H1 (cell line): ENCODE measurements at regions not wholly inside any gene's neighbourhood (a gene's known extent, or its start where the extent isn't known, plus 50 kb on each side); places are given as distances from the start of the nearest gene placed in this dataset.

ENCODE experiments used
- CTCF ChIA-PET: fragments of 300-600 bp; sonication (Branson Sonifier 250); formaldehyde crosslinking; loops from one replicate; lab custom pipeline; 2021; ENCODE audit not compliant: partially characterized antibody; lab: Charles Lee
- POLR2A ChIA-PET: fragments of 300-600 bp; sonication (Branson Sonifier 250); formaldehyde crosslinking; loops from one replicate; lab custom pipeline; 2021; ENCODE audit warnings: inconsistent platforms; ENCODE audit not compliant: partially characterized antibody; lab: Charles Lee
- DNase-seq, 2 experiments: peaks; one replicate each; pipeline versions ENCODE4 v3.0.0 to v3.0.0-alpha.2; 2010 to 2022; ENCODE audit warnings: low spot score in 2 of 2, low read depth in 1 of 2, mixed read lengths in 1 of 2
- FAIRE-seq: peaks from 2 replicates; lab custom pipeline; 2011; peaks lifted over from hg19 to GRCh38; lab: Jason Lieb, UNC
- H2AFZ ChIP-seq: 2 replicates; pipeline ENCODE4 v1.8.1; 2012; ENCODE audit warnings: low read length, inconsistent platforms
- H2AK5ac ChIP-seq: 2 replicates; pipeline ENCODE4 v1.6.1; 2013; ENCODE audit warnings: low read depth, low read length
- H2BK120ac ChIP-seq: replicated peaks from 2 replicates; pipeline ENCODE3; 2013; ENCODE audit warnings: low read depth, low read length, inconsistent platforms
- H2BK12ac ChIP-seq: 2 replicates; pipeline ENCODE4 v1.6.1; 2013; ENCODE audit warnings: low read depth, low read length
- H2BK15ac ChIP-seq: 2 replicates; pipeline ENCODE4 v1.6.1; 2013; ENCODE audit warnings: low read length
- H2BK20ac ChIP-seq: 2 replicates; pipeline ENCODE4 v1.6.1; 2013; ENCODE audit warnings: low read length
- H2BK5ac ChIP-seq: 2 replicates; pipeline ENCODE4 v1.6.1; 2013; ENCODE audit warnings: low read depth, low read length
- H3K14ac ChIP-seq: 2 replicates; pipeline ENCODE4 v1.6.1; 2013; ENCODE audit warnings: inconsistent platforms; ENCODE audit not compliant: insufficient read length
- H3K18ac ChIP-seq: 2 replicates; pipeline ENCODE4 v1.6.1; 2013; ENCODE audit warnings: low read length; ENCODE audit errors: extremely low read depth
- H3K23ac ChIP-seq: 2 replicates; pipeline ENCODE4 v1.6.1; 2013; ENCODE audit warnings: inconsistent platforms; ENCODE audit not compliant: insufficient read length
- H3K23me2 ChIP-seq: 2 replicates; pipeline ENCODE4 v1.6.1; 2013; ENCODE audit warnings: low read depth, low read length
- H3K27ac ChIP-seq: 2 replicates; pipeline ENCODE4 v1.6.1; 2011; ENCODE audit warnings: low read depth, low read length, inconsistent platforms
- H3K27me3 ChIP-seq, 4 experiments: replicated peaks in 1 of 4; 1 replicate in 1 of 4; 2 replicates in 3 of 4; pipeline versions ENCODE4 v1.6.1 to v1.8.1; 2011 to 2013; ENCODE audit warnings: low read length in 3 of 4, mild to moderate bottlenecking in 3 of 4, inconsistent platforms in 2 of 4, mixed read lengths in 2 of 4, moderate library complexity in 1 of 4; ENCODE audit not compliant: control insufficient read depth in 3 of 4, insufficient read depth in 3 of 4; ENCODE audit errors: extremely low read depth in 1 of 4
- H3K36me3 ChIP-seq, 4 experiments: 2 replicates each; pipeline versions ENCODE4 v1.6.1 to v1.8.1; 2011 to 2013; ENCODE audit warnings: mild to moderate bottlenecking in 4 of 4, low read length in 3 of 4, moderate library complexity in 2 of 4, control low read depth in 1 of 4, inconsistent platforms in 1 of 4; ENCODE audit not compliant: insufficient read depth in 4 of 4, control insufficient read depth in 2 of 4
- H3K4ac ChIP-seq: replicated peaks from 2 replicates; pipeline ENCODE3; 2013; ENCODE audit warnings: low read length, low read depth, mixed read lengths, inconsistent platforms; ENCODE audit not compliant: insufficient read length
- H3K4me1 ChIP-seq, 4 experiments: replicated peaks in 1 of 4; 1 replicate in 1 of 4; 2 replicates in 3 of 4; pipeline versions ENCODE4 v1.6.1 to v1.8.1; 2011 to 2013; ENCODE audit warnings: low read length in 3 of 4, inconsistent platforms in 2 of 4, mixed read lengths in 1 of 4; ENCODE audit not compliant: insufficient read depth in 4 of 4, control insufficient read depth in 3 of 4
- H3K4me2 ChIP-seq, 2 experiments: 2 replicates each; pipeline versions ENCODE4 v1.6.1 to v1.8.1; 2011 to 2013; ENCODE audit warnings: low read depth in 2 of 2, low read length in 2 of 2, control low read depth in 1 of 2, inconsistent platforms in 1 of 2, mild to moderate bottlenecking in 1 of 2; ENCODE audit not compliant: insufficient read depth in 1 of 2
- H3K4me3 ChIP-seq, 4 experiments: fragments of 200-600, 300-600 bp in 1 of 4; sonication (generic), shearing (Covaris generic), sonication (Bioruptor Twin) in 1 of 4; 2 replicates each; pipeline versions ENCODE4 v1.5.1 to v1.8.1; 2011 to 2016; ENCODE audit warnings: low read length in 4 of 4, low read depth in 3 of 4, control low read depth in 2 of 4, inconsistent platforms in 2 of 4, mild to moderate bottlenecking in 2 of 4, mixed read lengths in 1 of 4, moderate library complexity in 1 of 4; ENCODE audit not compliant: insufficient read depth in 2 of 4; ENCODE audit errors: extremely low read depth in 1 of 4
- H3K56ac ChIP-seq: replicated peaks from 2 replicates; pipeline ENCODE3; 2013; ENCODE audit warnings: low read depth, mild to moderate bottlenecking, mixed read lengths, low read length, inconsistent platforms; ENCODE audit not compliant: insufficient read length
- H3K79me1 ChIP-seq: 2 replicates; pipeline ENCODE4 v1.6.1; 2013; ENCODE audit warnings: low read depth, low read length, control low read depth
- H3K79me2 ChIP-seq, 2 experiments: 2 replicates each; pipeline versions ENCODE4 v1.6.1 to v1.8.1; 2012 to 2013; ENCODE audit warnings: low read length in 2 of 2, mild to moderate bottlenecking in 2 of 2, inconsistent platforms in 1 of 2; ENCODE audit not compliant: insufficient read depth in 2 of 2, control insufficient read depth in 1 of 2
- H3K9ac ChIP-seq, 4 experiments: replicated peaks in 1 of 4; 1 replicate in 1 of 4; 2 replicates in 3 of 4; pipeline versions ENCODE4 v1.6.1 to v1.8.1; 2011 to 2013; ENCODE audit warnings: low read depth in 3 of 4, low read length in 3 of 4, control low read depth in 2 of 4, mild to moderate bottlenecking in 2 of 4, moderate library complexity in 2 of 4, inconsistent platforms in 1 of 4; ENCODE audit errors: extremely low read depth in 1 of 4
- H3K9me3 ChIP-seq, 2 experiments: 2 replicates each; pipeline versions ENCODE4 v1.6.1 to v1.8.1; 2012 to 2013; ENCODE audit warnings: mild to moderate bottlenecking in 2 of 2, moderate library complexity in 2 of 2, control low read depth in 1 of 2, inconsistent platforms in 1 of 2, low read depth in 1 of 2, low read length in 1 of 2, mixed read lengths in 1 of 2; ENCODE audit not compliant: insufficient read depth in 2 of 2
- H4K20me1 ChIP-seq, 2 experiments: replicated peaks in 1 of 2; 2 replicates each; pipeline versions ENCODE3 to v1.8.1; 2011 to 2013; ENCODE audit warnings: inconsistent platforms in 2 of 2, low read length in 2 of 2, mild to moderate bottlenecking in 1 of 2; ENCODE audit not compliant: insufficient read depth in 2 of 2, control insufficient read depth in 1 of 2
- H4K5ac ChIP-seq: 2 replicates; pipeline ENCODE4 v1.6.1; 2013; ENCODE audit warnings: low read length, low read depth, mixed read lengths, inconsistent platforms; ENCODE audit not compliant: insufficient read length
- H4K8ac ChIP-seq: 2 replicates; pipeline ENCODE4 v1.8.0; 2013; ENCODE audit warnings: mild to moderate bottlenecking, moderate library complexity, low read length, inconsistent platforms; ENCODE audit not compliant: insufficient read depth; ENCODE audit errors: extremely low read depth
- H4K91ac ChIP-seq: replicated peaks from 2 replicates; pipeline ENCODE3; 2013; ENCODE audit warnings: low read length, mixed read lengths, inconsistent platforms; ENCODE audit not compliant: insufficient read length
- CBX8 ChIP-seq: fragments of 300-800, 300-1000 bp; sonication (generic); IDR thresholded peaks from 2 replicates; pipeline ENCODE4 v1.7.1; 2016; ENCODE audit warnings: low read depth, low read length, borderline replicate concordance
- WGBS, 2 experiments: shearing (Covaris generic) in 1 of 2; methylation state at CpG; one replicate each; pipeline versions ENCODE4 v1.1.6 to v1.1.7; 2013 to 2015; ENCODE audit warnings: low lambda C conversion rate in 2 of 2, mixed read lengths in 2 of 2, inconsistent platforms in 1 of 2, low coverage in 1 of 2, missing lambda C conversion rate in 1 of 2; ENCODE audit not compliant: insufficient replicate concordance in 2 of 2, insufficient coverage in 1 of 2, insufficient read length in 1 of 2; ENCODE audit errors: extremely low coverage in 1 of 2, missing lambda C conversion rate in 1 of 2; 5-methylcytosine and 5-hydroxymethylcytosine counted together

DNA sequence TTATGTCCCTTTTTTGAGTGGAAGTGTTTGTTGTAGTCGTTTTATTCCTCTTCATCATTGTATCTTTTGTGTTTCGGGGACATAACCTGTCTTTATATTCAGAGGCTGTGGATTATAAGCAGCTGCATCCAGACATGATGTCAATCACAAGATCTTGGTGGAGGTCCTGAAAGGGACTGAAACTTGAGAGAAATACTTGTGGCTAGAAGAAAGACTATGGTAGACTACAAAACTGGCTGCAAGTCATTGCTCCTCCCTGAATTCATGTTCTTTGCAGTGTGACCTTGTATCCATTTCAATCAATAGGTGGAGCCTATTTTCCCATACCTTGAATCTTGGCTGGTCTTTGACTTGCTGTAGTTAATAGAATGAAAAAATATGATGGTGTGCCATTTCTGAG lies 442.4 kb upstream of the PLXNA2 start:
- POLR2A ChIA-PET, result no interaction called here
- no peak for FAIRE-seq
- no peak for TF ChIP-seq CBX8

More for the DNA sequence above, 442.4 kb upstream of the PLXNA2 start:
- no peak overlapping the region for H3K4me2 ChIP-seq
- no peaks in the 10 kb centered on the region for H3K79me1 ChIP-seq
- no peak overlapping the region for H3K56ac ChIP-seq
- H3K27me3 ChIP-seq, result no peaks in the 10 kb centered on the region
- H3K23me2 ChIP-seq, result no peaks in the 10 kb centered on the region
- H3K4ac ChIP-seq, result no peak overlapping the region
- no peak overlapping the region for H3K27ac ChIP-seq
- no peak overlapping the region for H3K23ac ChIP-seq
- no peaks in the 10 kb centered on the region for H3K36me3 ChIP-seq
- H3K4me1 ChIP-seq, result no peaks in the 10 kb centered on the region
- no peak overlapping the region for H2BK15ac ChIP-seq
- CTCF ChIA-PET, result no interaction called here
- no peak overlapping the region for H3K9ac ChIP-seq
- H3K14ac ChIP-seq, result no peak overlapping the region
- H4K8ac ChIP-seq, result no peak overlapping the region
- H2BK12ac ChIP-seq, result no peak overlapping the region
- no peak overlapping the region for H4K5ac ChIP-seq
- H3K4me3 ChIP-seq, result no peak overlapping the region
- H3K79me2 ChIP-seq, result no peaks in the 10 kb centered on the region
- no peak overlapping the region for H2BK5ac ChIP-seq
- H2AFZ ChIP-seq, result no peak overlapping the region
- H2AK5ac ChIP-seq, result no peak overlapping the region
- 87% methylated on average over 2 of the region's 2 CpGs; no CpG with 5 or more reads in 1 of the 2 experiments for WGBS, 2 experiments
- H4K20me1 ChIP-seq, result no peaks in the 10 kb centered on the region
- H2BK120ac ChIP-seq, result no peak overlapping the region
- no peak overlapping the region for H2BK20ac ChIP-seq
- no peaks in the 10 kb centered on the region for H3K9me3 ChIP-seq
- no peak overlapping the region for H4K91ac ChIP-seq
- no peak overlapping the region for H3K18ac ChIP-seq
- DNase-seq, result no peak
